GM21723 (cell line): ENCODE measurements at regions not wholly inside any gene's neighbourhood (a gene's known extent, or its start where the extent isn't known, plus 50 kb on each side); places are given as distances from the start of the nearest gene placed in this dataset.

ENCODE experiments used
- ATAC-seq: cut with Tn5 transposase; IDR thresholded peaks from one replicate; pipeline ENCODE4 v1.9.1; 2021; ENCODE audit warnings: mild to moderate bottlenecking, moderate library complexity; ENCODE audit not compliant: unreplicated experiment

GRCh38 chr4:62913065-62913464 is 1496.2 kb downstream of the TECRL start:
- ATAC-seq, result no peak

GRCh38 chr4:62912531-62912930 is 1496.7 kb downstream of the TECRL start:
- ATAC-seq, result no peak

DNA sequence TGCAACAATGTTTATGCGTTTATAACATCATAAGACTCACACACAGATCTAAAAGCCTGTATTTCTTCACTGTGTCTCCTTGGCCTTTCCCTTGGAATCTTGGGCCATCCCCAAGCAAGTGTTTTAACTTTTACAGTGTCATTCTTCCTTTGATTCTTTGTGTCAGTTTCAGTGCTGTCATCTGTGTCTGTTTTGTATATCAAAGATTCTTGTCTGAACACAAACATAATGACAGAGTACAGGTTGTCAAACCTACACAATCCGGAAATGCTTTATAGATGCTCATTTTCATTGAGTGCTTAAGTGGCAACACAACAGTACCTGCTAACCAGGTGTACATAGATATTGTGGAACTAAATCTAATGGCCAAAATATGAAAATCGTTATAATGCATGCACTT is 1500.0 kb downstream of the TECRL start:
- ATAC-seq, result no peak

DNA sequence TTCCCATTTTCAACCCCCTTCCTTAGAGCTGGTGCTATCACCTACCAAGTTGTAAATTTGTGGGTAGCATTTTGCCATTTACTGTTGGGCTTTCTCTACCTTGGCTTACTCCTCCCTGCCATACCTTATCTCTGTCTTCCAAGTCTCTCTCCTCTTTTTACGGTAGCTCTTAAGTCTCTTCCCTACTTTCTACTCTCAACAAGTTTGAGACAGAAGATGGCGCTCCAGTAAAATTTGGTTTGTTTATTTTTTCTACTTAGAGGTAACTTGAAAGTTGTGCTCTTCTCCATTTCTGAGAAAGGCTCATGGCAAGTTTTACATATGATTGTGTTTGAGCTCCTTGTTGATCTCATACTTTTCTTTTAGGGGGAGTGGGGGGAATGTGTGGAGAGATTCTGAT is 1508.1 kb downstream of the TECRL start:
- no peak for ATAC-seq

DNA sequence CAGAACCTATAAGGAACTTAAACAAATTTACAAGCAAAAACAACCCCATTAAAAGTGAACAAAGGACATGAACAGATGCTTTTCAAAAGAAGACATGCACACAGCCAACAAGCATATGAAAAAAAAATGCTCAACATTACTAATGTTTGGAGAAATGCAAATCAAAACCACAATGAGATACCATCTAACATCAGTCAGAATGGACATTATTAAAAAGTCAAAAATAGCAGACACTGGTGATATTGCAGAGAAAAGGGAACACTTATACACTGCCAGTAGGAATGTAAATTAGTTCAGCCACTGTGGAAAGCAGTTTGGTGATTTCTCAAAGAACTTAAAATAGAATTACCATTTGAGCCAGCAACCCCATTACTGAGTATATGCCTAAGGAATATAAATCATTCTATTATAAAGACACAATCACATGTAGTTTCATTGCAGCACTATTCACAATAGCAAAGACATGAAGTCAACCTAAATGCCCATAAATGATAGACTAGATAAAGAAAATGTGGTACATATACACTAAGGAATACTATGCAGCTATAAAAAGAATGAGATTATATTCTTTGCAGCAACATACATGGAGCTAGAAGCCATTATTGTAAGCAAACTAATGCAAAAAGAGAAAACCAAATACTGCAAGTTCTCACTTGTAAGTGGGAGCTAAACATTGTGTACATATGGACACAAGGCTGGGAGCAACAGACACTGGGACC is 1509.4 kb downstream of the TECRL start:
- no peak for ATAC-seq

DNA sequence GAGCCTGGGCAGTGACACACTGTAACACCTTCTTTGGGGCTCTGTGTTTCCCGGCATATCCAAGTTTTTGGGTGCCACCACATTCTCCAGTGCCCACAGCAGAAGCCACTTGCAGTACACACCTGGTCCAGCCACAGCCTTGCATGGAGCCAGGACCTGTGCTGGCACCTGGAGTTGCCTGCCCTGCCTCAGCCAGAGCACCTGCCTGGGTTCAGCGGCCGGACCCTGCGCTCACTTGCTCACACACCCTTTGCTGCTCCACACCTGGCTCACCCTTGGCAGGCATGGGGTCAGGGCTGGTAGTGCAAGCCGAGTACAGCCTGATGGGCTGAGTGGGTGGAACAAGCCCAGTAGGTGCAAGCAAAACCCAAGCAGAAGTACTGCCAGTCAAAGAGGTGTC is 1511.1 kb downstream of the TECRL start:
- no peak for ATAC-seq

DNA sequence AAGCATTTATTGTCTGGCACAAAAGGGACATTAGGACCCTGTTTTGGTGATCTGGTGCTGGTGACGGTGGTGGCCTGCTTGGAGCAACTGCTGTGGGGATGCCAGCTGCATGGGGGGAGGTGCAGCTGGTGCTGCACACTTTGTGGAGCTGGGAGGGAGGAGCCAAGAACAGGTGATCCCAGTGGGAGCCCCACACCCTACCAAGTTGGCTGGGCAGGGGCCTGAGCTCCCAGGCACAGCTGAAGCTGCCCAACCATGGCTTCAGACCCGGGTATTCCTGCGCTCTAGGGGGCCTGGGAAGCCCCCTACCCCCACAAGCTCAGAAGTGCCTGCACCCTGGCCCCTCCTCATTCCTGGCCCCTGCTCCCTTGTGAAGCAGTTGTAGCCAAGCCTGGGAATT is 1512.5 kb downstream of the TECRL start:
- ATAC-seq, result no peak

DNA sequence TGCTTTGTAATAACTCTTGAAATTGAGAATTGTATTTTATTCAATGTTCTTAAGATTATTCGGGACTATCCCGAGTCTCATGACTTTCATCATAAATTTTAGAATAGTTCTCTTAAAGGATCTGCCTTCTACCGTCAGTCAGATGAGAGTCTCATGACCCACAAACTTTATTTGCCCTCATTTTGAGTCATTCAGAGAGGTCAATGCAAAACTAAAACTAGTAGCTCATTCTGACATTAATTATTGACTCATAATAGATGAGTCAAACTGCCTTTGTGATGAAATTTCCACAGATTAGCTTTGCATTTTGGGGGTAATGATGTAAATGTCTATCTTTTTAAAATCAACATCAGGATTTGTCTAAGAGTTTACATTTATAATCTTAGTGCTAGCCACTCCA is 1527.3 kb downstream of the TECRL start:
- no peak for ATAC-seq

DNA sequence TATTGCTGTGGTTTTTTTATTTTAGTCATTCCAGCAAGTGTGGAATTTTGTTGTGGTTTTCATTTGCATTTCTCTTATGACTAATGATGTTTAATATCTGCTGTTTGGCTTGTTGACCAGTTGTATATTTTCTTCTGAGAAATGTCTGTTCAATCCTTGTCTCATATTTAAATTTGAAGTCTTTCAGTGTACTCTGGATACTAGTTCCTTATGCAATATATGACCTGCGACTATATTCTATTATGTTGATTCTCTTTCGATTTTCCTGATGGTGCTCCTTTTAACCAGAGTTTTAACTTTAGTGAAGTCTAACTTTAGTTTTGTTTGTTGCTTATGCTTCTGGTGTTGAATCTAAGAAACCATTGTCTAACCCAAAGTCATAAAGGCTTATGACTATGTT is 1528.0 kb downstream of the TECRL start:
- no peak for ATAC-seq

GRCh38 chr4:62872856-62873255 is 1536.4 kb downstream of the TECRL start:
- ATAC-seq, result no peak

GRCh38 chr4:62871078-62871477 is 1538.2 kb downstream of the TECRL start:
- no peak for ATAC-seq

- no peak for ATAC-seq
These were observed 1538.8 kb downstream of the TECRL start for GRCh38 chr4:62870451-62870850.

- ATAC-seq, result no peak
These were observed 1544.0 kb downstream of the TECRL start for GRCh38 chr4:62865261-62865660.

GRCh38 chr4:62849696-62850095 is 1559.6 kb downstream of the TECRL start:
- no peak for ATAC-seq

- ATAC-seq, result no peak
These were observed 1573.6 kb downstream of the TECRL start for GRCh38 chr4:62835631-62836030.

GRCh38 chr4:62822306-62822705 is 1586.9 kb downstream of the TECRL start:
- ATAC-seq, result no peak

DNA sequence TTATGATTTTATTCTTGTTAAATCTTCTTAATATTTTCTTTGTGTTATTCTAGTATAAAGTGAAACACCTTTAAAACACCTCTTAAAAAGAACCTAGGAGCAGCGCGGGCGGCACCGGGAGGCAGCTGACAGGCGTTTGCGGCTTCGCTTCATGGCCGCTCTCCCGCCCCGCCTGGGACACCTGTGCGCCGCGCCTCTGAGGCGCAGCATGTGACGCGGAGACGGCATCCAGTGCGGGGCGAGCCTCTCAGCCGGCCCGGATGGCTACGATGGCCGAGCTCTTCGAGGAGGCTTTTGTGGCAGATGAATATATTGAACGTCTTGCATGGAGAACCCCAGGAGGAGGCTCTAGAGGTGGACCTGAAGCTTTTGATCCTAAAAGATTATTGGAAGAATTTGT is 1592.7 kb downstream of the TECRL start:
- no peak for ATAC-seq

DNA sequence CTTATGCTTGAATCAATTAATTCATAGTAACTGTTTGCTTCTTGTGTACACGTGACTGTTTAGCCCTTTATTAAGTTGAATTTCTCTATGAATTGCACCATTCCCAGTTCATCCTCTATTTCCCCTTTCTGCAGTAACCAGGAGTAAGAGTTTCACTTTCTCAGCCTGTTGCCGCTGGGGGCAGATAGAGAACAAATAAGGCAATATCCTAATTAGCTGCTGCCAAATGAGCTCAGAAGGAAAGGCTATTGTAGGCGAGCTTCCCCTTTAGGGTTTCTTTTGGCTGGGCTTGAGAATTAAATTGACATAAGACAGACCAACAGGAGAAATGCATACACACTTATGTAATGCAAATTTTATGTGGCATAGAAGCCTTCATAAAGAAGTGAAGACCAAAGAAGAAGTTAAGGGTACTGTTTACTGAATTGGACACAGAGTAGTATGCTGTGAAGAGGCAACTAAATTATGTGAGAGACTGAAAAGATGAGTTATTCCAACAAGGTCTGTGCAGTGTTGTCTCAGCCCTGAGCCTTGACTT is 1594.7 kb downstream of the TECRL start:
- ATAC-seq, result no peak

DNA sequence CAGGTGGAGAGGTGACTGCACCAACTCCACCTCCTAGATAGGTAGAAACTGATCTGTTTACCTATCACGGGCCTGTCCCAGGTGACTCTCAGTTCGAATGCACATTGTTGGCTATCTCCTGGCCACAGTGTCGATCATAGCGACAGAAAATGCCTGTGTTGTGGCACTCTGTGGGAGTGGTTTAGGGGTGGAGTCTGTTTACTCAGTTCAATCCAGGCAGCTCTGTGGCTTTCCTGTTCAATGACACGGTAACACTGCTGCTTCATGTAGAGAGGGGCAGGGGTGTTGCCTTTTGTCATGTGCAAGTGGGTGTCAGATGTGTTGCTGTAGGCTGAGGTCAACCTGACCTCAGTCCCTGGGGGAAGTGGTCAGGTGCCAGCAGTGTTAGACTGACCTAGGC is 1602.4 kb downstream of the TECRL start:
- no peak for ATAC-seq

DNA sequence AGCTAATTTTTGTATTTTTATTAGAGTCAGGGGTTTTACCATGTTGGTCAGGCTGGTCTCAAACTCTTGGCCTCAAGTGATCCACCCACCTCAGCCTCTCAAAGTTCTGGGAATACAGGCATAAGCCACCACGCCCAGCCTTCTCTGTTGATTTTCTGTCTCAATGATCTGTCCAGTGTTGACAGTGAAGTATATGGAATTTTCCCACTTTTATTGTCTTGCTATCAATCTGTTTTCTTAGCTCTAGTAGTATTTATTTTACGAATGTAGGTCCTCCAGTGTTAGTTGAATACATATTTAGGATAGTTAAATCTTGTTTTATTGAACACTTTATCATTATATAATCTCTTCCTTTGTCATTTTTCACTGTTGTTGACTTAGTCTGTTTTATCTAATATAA is 1603.9 kb downstream of the ADGRL3 start:
- no peak for ATAC-seq

GRCh38 chr4:62797221-62797620 is 1597.1 kb downstream of the ADGRL3 start:
- no peak for ATAC-seq

GRCh38 chr4:62791386-62791785 is 1591.3 kb downstream of the ADGRL3 start:
- ATAC-seq, result no peak

- no peak for ATAC-seq
These were observed 1571.9 kb downstream of the ADGRL3 start for GRCh38 chr4:62771983-62772557.
